ENCODE measurements at regions not wholly inside any gene's neighbourhood (a gene's known extent, or its start where the extent isn't known, plus 50 kb on each side); places are given as distances from the start of the nearest gene placed in this dataset.

GRCh38 chr1:186578325-186579016 is 101.8 kb downstream of the PTGS2 start:
- TF ChIP-seq SIN3A (IDR thresholded peaks at IDR 0.05; ENCODE audit: low read depth, low read length) (no peak), ESRRA (IDR thresholded peaks at IDR 0.05; ENCODE audit: low read length) (no peak), EP300 (IDR thresholded peaks at IDR 0.05; ENCODE audit: borderline replicate concordance in 1 of 2, control insufficient read depth in 1 of 2, low read depth in 2 of 2, low read length in 2 of 2) (no peak), SRF (IDR thresholded peaks at IDR 0.05; ENCODE audit: low read depth in 2 of 2, low read length in 2 of 2) (no peak), POLR2A (IDR thresholded peaks at IDR 0.05; ENCODE audit: low read depth, low read length) (no peak), MEF2A (IDR thresholded peaks at IDR 0.05; ENCODE audit: insufficient read depth, low read depth, low read length) (no peak), TAF1 (IDR thresholded peaks at IDR 0.05; ENCODE audit: borderline replicate concordance, low read depth, low read length) (no peak), FOXK2 (IDR thresholded peaks at IDR 0.05) (no peak), ATF2 (IDR thresholded peaks at IDR 0.05; ENCODE audit: low read length) (no peak), EZH2 (IDR thresholded peaks at IDR 0.05; ENCODE audit: borderline replicate concordance, control insufficient read depth, low read depth, low read length) (no peak), ZBTB40 (IDR thresholded peaks at IDR 0.05; ENCODE audit: borderline replicate concordance) (no peak), CTCF (IDR thresholded peaks at IDR 0.05 in 2 of 3, conservative IDR thresholded peaks at IDR 0.05 in 1 of 3; ENCODE audit: control insufficient read depth in 2 of 3, extremely low read depth in 1 of 3, insufficient read depth in 1 of 3, low read depth in 3 of 3, low read length in 3 of 3) (no peak)
